ENCODE measurements at regions not wholly inside any gene's neighbourhood (a gene's known extent, or its start where the extent isn't known, plus 50 kb on each side); places are given as distances from the start of the nearest gene placed in this dataset.

GRCh38 chr12:92582893-92583292 is 119.9 kb upstream of the PLEKHG7 start:
- no peaks in the 10 kb centered on the region for H3K9me2 ChIP-seq (replicated peaks; ENCODE audit: low read length)
- no TSS peak for BruUV-seq (replicated peaks)
- POLR2A ChIA-PET (ENCODE audit: unreplicated experiment) = no interaction called here
- no peaks in the 10 kb centered on the region for H3K36me3 ChIP-seq (ENCODE audit: low read depth, low read length)
- H3K4me3 ChIP-seq (ENCODE audit: low read length) = no peak overlapping the region
- H3K4me2 ChIP-seq (ENCODE audit: low read length) = no peak overlapping the region
- H3K4me1 ChIP-seq (ENCODE audit: insufficient read depth, low read length) = no peaks in the 10 kb centered on the region
- H3K27me3 ChIP-seq (ENCODE audit: low read length) = no peaks in the 10 kb centered on the region
- intact Hi-C loops (cut with micrococcal nuclease) = no loop called here
- H4K20me1 ChIP-seq (ENCODE audit: low read length) = no peaks in the 10 kb centered on the region
- no peaks in the 10 kb centered on the region for H3K79me2 ChIP-seq (ENCODE audit: low read length)
- H3K27ac ChIP-seq (ENCODE audit: low read length) = no peak overlapping the region
- DNase-seq (no peak), ATAC-seq (no peak)
- no peak overlapping the region for H3K9ac ChIP-seq (ENCODE audit: low read length)
- CTCF ChIA-PET = no interaction called here
- H2AFZ ChIP-seq (ENCODE audit: low read length) = no peak overlapping the region
- H3K9me3 ChIP-seq (ENCODE audit: low read length) = no peaks in the 10 kb centered on the region
- TF ChIP-seq CTCF (conservative IDR thresholded peaks at IDR 0.05; ENCODE audit: low read depth, low read length) (no peak), EZH2phosphoT487 (IDR thresholded peaks at IDR 0.05; ENCODE audit: borderline replicate concordance, low read length) (no peak), EZH2 (IDR thresholded peaks at IDR 0.05; ENCODE audit: low read length, unreplicated experiment) (no peak)
- H3F3A ChIP-seq (ENCODE audit: low read length, unreplicated experiment) = no peaks in the 10 kb centered on the region

DNA sequence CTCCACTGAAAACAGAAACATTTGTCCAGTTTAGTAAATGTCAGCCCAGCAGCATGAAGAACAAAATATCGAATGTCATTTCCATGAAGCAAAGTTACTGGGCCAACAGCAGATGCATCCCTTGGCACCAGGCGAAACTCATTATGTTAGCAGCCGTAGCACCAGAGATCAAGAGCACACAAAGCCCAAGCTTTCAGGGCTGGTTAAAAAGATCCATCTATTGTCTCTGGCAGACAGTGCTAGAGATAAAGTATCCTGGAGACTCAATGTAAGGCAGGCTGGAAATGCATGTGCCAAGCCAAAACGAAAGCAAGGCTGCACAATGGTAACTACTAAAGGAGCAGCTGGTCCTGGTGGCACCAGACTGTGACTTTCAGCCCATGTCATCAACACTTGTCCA is 120.3 kb upstream of the PLEKHG7 start:
- TF ChIP-seq EZH2phosphoT487 (IDR thresholded peaks at IDR 0.05; ENCODE audit: borderline replicate concordance, low read length) (no peak), EZH2 (IDR thresholded peaks at IDR 0.05; ENCODE audit: low read length, unreplicated experiment) (no peak), CTCF (conservative IDR thresholded peaks at IDR 0.05; ENCODE audit: low read depth, low read length) (no peak)
- H3K27ac ChIP-seq (ENCODE audit: low read length) = no peak overlapping the region
- H3K9me3 ChIP-seq (ENCODE audit: low read length) = no peaks in the 10 kb centered on the region
- H3K27me3 ChIP-seq (ENCODE audit: low read length) = no peaks in the 10 kb centered on the region
- no peaks in the 10 kb centered on the region for H3K36me3 ChIP-seq (ENCODE audit: low read depth, low read length)
- no peak for ATAC-seq
- ChIA-PET POLR2A (ENCODE audit: unreplicated experiment) (no interaction called here), CTCF (no interaction called here)
- H2AFZ ChIP-seq (ENCODE audit: low read length) = no peak overlapping the region
- H3K9me2 ChIP-seq (replicated peaks; ENCODE audit: low read length) = no peaks in the 10 kb centered on the region
- BruUV-seq (replicated peaks) = no TSS peak
- H4K20me1 ChIP-seq (ENCODE audit: low read length) = no peaks in the 10 kb centered on the region
- H3K4me1 ChIP-seq (ENCODE audit: insufficient read depth, low read length) = no peaks in the 10 kb centered on the region
- intact Hi-C loops (cut with micrococcal nuclease) = no loop called here
- no peak overlapping the region for H3K4me3 ChIP-seq (ENCODE audit: low read length)
- DNase-seq = no peak
- H3F3A ChIP-seq (ENCODE audit: low read length, unreplicated experiment) = no peaks in the 10 kb centered on the region
- no peak overlapping the region for H3K4me2 ChIP-seq (ENCODE audit: low read length)
- H3K79me2 ChIP-seq (ENCODE audit: low read length) = no peaks in the 10 kb centered on the region
- no peak overlapping the region for H3K9ac ChIP-seq (ENCODE audit: low read length)

- Histone ChIP-seq H4K20me1 (ENCODE audit: low read length) (no peaks in the 10 kb centered on the region), H2AFZ (ENCODE audit: low read length) (no peak overlapping the region), H3K4me3 (ENCODE audit: low read length) (no peak overlapping the region), H3K79me2 (ENCODE audit: low read length) (no peaks in the 10 kb centered on the region), H3K27ac (ENCODE audit: low read length) (no peak overlapping the region), H3K9ac (ENCODE audit: low read length) (no peak overlapping the region), H3K36me3 (ENCODE audit: low read depth, low read length) (no peaks in the 10 kb centered on the region), H3K4me1 (ENCODE audit: insufficient read depth, low read length) (no peaks in the 10 kb centered on the region), H3F3A (ENCODE audit: low read length, unreplicated experiment) (no peaks in the 10 kb centered on the region), H3K4me2 (ENCODE audit: low read length) (no peak overlapping the region), H3K27me3 (ENCODE audit: low read length) (no peaks in the 10 kb centered on the region), H3K9me2 (replicated peaks; ENCODE audit: low read length) (no peaks in the 10 kb centered on the region), H3K9me3 (ENCODE audit: low read length) (no peaks in the 10 kb centered on the region)
- ChIA-PET CTCF (no interaction called here), POLR2A (ENCODE audit: unreplicated experiment) (no interaction called here)
- BruUV-seq (replicated peaks) = no TSS peak
- DNase-seq (no peak), ATAC-seq (no peak)
- intact Hi-C loops (cut with micrococcal nuclease) = no loop called here
- no peak for TF ChIP-seq CTCF (conservative IDR thresholded peaks at IDR 0.05; ENCODE audit: low read depth, low read length)
- TF ChIP-seq EZH2phosphoT487 (IDR thresholded peaks at IDR 0.05; ENCODE audit: borderline replicate concordance, low read length) = no peak
- TF ChIP-seq EZH2 (IDR thresholded peaks at IDR 0.05; ENCODE audit: low read length, unreplicated experiment) = no peak
Measured at GRCh38 chr12:92581604-92582003, 121.2 kb upstream of the PLEKHG7 start.
